Dermis microvascular lymphatic vessel endothelial cell (primary cell): ENCODE measurements at regions not wholly inside any gene's neighbourhood (a gene's known extent, or its start where the extent isn't known, plus 50 kb on each side); places are given as distances from the start of the nearest gene placed in this dataset.

Experiments used
- DNase-seq, 2 donors: peaks; one replicate each; pipeline versions ENCODE4 v3.0.0 to v3.0.0-alpha.2; 2010; ENCODE audit warnings: low read depth in 2 of 2

DNA sequence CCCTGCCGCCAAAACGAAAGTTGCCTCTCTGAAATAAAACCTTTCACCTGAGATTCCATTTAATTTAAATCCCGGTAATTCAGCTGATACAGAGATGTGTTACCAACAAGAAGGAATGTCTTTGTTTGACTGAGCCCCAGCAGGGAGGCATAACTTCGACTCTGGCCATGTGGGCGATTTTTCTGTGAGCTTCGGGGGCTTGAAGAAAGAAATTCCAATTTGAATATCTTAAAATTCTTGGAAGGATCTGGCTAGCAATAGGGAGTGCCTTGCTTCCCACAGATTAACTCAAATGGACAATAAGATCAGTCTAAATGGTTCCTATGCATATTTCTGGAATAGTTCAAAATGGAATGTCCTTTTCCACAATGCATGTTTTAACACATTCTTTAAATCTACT, 252.5 kb upstream of the TMPO start:
- DNase-seq: no peak

DNA sequence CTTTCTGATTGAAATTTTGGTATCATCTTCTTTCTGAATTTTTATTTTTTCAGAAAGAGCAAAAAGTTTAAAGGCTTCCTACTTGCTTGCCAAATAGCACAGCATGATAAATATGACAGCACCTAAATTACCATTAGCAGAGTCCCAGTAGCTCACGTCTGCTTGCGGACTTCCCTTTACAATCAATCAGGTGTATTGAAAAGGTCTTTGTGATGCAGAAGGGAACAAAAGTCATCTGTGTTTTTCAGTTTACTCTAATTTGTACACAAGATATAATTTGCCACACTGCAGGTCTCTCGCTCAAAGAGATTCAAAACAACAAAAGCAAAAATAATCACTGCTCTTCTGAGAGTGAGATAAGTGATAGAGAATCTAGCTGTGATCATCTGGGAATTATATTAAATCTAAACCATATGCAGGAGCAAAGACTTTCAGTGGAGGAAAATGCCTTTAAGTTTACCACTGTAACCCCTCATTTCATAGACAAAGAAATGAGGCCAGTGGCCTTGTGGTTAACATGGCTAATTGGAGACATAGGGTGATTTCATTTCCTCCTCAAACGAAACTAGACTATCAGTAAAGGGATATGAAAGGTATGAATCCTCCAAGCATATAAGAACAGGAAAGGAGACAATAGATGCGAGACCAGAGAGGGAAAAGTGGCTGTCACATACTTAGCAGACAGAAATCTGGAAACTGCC, 240.8 kb upstream of the TMPO start:
- DNase-seq: no peak

DNA sequence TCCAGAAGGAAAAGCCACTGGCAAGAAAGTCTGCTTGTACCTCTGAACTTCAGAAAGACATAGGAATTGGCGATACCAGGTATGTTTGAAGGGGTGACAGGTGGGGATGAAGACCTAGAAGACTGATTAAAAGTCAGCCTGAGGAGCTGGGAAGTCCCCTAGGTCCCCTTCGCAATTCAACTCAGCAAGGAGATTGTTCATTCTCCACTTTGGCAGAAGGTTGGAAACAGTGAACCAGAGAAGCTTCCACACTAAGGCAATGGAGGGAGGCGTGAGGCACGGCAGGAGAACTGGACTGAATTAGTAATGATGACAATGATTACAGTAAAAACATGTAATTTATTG, 240.3 kb upstream of the TMPO start:
- no peak for DNase-seq

DNA sequence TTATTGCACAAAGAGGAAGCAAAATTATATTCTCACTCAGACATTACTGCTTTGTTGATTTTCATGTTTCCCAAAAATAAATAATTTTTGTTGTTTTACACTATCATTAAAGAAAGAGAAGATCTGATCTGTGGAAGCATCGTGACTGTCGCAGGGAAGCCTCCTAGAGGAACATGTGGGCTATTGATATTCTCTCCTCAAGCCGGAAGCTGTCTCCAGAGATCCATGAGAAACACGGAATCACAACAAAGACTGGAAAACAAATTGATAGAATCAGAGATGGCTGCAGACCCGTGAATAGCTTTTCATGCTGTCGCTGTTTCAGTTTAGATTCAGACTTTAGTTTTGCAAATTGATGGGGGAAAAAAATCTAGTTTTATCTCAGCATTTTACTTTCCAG, 235.2 kb upstream of the TMPO start:
- DNase-seq: no peak

DNA sequence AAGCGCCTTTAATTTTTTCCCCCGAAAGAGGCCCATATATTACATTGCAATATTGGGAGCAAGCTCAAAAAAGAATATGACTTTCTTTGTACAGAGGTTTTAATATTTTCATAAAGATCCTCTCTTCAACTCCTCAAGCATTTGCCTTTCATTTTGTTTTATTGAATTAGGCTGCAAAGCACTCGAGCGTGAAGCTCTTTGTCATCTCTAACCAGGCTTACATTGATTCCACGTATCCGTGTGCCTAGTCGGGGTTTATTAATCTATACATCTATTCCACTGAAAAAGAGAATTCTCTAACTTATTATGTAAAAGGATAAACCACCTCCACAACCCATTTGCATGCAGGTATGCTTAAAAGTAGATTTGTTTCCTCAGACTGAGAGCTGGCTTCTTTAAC, 234.8 kb upstream of the TMPO start:
- DNase-seq: no peak

DNA sequence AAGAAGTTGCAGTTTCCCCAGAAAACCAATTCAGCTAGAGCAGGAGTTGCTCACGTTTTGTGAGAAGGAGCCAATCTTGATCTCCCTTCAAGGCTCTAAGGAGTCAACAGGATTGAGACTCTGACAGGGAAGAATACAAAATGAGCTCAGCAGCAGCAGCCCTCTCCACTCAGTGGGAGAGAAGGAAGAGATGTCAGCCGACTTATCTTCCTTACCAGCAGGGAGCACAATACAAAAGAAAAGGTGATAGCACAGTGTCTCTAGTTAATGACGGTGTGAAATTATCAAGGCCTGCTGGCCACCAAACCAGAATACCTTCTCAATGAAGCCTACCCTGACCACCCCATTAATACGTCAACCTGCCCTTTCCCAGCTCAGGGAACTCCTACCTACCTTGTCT, 223.6 kb upstream of the TMPO start:
- no peak for DNase-seq

DNA sequence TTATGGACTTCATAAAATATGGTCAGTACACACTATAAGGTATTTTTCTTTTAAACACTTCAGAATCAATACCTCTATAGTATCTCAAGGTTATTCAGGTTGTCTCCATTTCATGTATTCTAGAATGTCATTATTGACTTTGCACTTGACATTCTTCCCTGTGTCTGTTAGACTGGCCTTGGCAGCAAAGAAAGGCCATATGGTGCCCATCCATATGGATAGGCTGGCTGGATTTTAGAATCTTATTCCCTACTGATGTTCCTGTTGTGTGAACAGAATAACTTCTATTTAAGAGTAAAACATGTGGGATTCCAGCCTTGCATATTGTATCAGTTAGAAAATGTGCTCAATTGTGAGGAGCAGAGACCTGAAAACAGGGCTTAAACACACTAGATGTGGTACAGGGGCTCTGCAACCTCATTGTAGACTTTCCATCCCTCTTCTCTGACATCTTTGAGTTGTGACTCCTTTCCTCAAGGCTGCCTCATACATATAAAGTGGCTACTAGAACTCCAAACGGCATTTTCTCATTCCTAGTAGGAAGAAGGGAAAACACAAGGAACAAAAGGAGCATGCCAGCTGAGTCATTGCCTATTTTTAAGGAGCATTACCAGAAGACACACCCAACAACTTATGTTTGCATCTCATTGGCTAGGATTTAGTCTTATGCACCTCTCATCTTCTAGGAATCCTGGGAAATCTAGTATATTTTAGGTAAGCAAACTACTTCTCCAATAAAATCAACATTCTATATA, 221.2 kb upstream of the TMPO start:
- no peak for DNase-seq

DNA sequence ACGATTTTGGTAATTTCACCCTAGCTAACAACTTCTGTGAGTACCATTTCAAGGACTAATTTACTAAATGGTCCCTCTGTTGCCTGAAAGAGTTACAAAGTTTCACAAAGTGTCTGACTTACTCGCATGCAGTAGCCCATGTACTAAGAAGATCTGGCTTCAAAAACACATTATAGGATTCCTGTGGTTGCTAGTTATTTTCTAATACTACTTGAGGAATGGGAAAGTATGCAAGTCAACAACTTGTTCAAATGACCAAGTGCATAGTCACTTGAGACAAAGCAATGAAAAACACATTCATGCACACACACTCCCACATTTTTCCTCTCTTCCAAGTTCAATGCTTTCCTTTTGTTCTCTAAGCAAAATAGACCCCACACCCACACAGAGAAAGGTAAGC, 219.7 kb upstream of the TMPO start:
- no peak for DNase-seq

DNA sequence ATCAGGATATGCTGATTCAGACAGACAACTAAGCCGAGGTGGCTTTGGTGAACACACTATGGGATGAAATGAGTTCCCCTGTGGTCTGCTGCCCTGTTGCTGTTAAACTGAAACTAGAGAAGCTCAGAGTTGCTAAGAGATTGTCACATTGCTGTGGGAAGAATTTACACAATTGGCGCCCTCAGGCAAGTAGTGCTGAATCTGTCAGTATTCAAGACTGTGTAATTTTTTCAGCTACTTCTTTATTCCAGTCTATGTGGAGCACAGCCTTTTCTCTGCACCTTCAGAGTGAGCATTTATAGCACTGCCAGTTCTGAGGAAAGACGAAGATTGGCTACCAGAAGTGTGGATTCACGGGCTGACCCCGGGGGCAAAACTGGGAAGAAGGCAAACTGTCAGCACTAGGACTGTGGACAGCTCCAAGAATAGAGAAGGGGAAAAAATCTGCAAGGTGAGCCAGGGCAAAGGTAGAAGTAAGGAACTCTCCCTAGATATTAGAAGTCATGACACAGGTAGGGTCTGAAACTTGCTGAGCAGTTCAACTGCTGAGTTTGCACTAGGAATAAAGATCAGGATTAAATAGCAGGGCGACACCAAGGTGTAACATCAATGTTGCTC, 218.8 kb upstream of the TMPO start:
- DNase-seq: no peak

DNA sequence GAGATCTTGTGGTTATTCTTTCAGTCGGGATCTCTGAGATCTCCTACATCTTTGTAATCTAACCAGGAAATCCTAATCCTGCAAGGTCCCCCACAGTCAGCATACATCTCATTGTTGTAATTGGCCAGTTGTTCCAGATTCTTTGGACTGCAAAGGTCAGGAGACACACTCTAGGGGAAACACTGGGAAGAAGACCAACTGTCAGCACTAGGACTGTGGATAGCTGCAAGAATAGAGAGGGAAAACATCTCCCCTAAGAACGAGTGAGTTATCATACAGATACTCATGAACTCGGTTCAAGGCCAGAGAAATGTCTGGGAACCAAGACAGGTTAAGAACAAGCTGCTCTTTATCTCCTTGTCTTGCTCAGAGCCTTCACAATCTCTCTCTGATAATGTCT, 217.9 kb upstream of the TMPO start:
- no peak for DNase-seq

DNA sequence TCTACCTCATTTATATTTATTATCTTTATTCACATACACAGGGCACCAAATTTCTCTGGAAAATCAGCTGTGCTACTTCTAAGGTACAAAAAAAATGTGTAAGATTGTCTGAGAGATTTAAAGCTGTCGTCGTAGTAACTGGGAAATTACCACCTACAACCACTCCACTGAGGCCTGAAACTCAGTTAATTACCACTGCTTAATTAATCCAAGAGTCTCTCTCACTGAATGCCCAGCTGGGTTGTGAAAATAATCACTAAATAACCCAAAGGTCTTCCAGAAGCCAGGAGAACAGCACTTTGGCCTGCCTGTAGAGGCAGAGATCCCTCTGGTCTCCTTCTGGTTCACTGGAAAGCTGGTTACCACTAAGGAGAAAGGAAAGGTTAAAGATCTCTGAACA, 207.2 kb upstream of the TMPO start:
- no peak for DNase-seq

DNA sequence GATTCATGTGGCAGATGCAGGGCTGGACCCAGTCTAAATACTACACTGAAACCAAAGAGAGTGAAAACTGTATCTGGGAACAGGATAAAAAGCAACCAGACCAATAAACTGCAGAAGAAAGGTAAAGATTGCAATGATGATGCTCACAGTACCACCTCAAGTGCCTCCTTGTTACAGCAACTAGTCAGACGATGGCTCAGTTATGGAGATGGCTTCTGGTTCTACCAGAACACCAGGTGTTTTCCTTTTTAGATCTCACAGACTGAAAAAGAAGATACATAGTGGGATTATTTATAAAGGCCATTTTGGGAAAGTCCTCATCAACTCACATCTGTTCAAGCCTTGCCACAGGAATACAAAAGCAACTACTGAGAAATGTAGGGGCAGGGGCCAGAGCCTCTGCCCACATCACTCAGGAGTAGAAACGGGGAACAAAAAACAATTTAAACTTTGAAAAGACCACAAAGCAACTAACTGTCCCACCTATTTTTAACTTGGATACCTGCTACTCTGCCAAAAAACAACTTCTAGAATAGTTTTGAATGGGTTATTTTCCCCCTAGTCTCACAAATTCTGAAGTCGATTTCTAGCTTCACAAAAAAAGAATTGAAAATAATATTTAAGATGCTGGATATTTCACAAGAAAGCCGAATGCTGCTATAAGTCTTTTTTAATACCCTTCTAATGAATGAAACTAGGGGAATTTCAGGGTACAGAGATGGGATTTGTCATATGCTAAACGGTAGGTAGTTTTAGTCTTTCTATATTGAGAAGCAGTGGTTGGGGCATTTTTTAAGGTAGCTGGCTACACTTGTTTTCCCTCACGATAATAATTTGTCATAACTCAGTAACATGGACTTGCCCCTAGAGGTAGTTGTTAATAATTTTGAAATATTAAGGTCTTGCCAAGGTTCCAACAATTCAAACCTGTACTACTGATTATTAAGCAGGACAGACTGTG, 197.2 kb upstream of the TMPO start:
- DNase-seq: no peak

DNA sequence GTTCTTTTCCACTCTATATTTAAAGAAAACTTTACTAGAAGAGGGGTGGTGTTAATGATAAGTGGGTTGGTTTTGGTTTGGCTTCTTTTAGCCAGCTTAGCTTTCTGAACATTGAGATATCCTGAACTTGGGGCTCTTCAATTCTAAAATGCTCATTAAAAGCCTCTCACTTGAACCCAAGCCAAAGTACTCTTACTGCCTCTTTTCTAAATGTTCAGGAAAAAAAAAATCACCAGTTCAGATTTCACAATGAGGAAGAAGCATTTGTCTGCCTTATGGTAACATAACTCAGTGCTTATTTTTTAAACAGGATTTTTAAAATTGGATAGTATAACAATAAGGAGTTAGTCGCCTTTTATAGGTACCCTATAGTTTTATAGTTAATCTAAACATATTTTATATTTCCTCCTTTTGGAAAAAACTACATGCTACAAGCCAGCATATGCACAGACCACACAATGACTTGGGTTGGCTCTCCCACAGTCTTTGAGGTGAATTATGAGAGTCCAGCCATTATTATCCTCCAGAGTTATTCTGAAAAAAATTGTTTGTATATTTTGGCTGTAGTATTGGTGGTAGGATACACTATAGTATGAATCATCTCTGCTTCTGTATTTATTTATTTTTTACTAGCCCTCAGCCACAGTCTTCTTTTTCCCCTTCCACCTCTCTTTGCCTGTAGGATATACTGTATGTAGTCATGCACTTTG, 195.5 kb upstream of the TMPO start:
- DNase-seq: no peak

DNA sequence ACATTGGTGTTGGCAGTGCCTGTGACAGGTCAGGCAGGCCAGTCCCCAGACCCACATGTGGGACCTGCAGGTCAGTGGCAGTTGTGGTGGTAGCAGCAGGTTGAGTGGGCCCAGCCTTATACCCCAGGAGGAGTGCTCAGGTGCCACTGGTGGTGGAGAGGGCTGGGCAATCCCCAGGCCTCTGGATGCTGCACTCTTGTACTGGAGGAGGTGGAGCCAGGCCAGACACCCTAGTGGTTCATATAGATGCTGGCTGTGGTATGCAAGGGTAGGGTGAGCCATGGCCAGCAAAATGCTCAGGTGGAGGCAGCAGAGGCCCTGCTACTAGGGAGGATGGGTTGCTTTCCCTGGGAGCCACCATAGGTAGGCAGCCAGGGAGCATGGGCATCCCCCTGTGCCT, 190.4 kb upstream of the TMPO start:
- DNase-seq: no peak

DNA sequence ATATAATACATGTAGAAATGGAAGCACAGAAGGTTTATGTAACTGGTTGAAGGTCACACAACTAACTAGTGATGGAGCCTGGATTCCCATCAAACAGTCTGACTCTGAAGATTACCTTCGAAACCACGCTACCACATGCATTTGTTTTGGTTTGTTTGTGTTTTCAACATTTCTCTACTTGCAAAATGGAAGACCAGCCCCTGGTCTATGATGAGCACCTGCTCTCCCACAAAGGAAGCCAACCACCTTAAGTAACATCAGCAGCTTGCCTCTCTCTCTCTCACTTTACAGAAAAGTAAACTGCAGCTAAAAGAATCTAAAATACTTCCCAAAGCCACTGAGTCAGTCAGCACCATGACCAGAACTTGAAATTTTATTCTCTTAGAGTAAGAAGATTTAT, 186.9 kb upstream of the TMPO start:
- no peak for DNase-seq

DNA sequence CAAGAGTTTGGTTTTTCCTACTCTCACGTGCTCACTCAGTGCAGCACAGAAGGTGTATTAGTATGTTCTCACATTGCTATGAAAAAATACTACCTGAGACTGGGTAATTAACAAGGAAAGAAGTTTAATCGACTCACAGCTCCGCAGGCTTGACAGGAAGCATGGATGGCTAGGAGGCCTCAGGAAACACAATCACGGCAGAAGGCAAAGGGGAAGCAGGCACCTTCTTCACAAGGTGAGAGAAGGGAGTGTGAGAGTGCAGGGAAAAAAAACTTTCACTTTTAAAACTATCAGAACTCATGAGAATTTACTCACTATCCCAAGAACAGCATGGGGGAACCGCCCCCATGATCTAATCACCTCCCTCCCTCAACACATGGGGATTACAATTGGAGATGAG, 185.8 kb upstream of the TMPO start:
- no peak for DNase-seq

DNA sequence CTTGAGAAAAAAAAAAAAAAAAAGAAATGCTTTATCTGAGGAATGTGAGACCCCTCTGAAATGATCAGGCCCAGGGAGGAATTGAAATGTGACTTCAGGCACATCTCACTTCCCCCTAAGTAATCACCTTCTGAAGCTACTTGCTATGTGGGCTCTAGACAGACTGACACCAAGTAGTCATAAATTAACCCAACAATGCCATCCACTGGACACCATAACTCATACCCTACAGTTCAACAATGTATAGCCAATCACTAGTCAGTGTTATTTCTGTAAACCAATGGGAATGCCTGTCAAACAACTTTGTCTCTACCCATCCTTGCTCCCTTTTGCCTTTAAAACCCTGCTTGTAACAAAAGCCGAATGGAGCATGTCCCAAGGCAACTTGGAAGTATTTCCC, 182.7 kb upstream of the TMPO start:
- no peak for DNase-seq

DNA sequence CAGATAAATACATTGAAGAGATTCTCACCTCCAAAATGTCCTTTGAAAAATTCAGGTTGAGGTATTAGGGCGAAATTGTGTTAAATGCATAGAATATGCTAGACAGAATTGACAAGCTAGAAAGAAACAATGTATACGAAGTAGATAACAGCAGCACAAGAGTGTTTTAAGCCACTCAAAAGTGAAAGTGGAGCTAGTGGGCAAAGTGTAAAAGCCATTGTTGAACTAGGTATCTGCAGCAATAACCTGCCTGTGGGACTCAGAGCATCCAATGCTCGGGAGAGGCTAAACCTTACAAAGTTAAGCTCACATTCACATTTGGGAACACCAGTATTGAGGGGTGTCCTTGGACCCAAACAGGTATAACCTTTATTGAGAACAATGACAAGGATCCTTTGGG, 180.6 kb upstream of the TMPO start:
- no peak for DNase-seq

DNA sequence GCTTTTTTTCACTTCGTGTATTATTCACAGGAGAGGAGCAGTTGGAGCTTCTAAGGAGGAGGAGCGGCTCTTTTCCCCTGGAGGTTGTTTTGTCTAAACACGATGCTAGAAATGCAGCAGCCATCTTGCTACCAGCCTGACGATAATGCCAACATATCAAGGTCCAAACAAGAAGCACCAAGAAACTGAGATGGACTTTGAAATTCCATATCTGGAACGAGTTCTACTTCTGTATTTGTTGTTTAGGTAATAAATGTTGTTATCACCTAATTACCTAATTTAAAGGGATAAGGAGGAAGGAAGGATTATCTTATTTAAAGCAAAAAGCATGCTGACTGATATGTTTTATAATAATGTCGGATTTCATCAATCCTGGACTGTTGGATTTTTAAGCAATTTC, 174.4 kb upstream of the TMPO start:
- DNase-seq: no peak

DNA sequence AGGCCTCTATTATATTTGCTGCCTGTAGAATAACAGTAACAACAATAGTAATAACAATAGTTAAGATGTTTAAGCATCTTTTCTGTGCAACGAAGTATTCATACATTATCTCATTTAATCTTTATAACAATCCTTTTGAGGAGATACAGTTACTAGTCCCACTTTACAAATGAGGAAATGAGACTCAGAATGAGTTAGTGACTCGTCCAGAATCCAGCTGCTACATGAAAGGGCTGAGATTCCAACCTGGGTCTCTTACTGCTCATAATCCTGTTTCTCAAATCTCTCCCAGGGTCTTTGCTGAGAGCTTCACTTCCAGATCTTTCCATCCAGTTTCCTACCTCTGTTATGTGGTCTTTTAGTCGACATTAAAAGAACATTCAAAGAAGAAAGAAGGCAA, 173.7 kb upstream of the TMPO start:
- no peak for DNase-seq

DNA sequence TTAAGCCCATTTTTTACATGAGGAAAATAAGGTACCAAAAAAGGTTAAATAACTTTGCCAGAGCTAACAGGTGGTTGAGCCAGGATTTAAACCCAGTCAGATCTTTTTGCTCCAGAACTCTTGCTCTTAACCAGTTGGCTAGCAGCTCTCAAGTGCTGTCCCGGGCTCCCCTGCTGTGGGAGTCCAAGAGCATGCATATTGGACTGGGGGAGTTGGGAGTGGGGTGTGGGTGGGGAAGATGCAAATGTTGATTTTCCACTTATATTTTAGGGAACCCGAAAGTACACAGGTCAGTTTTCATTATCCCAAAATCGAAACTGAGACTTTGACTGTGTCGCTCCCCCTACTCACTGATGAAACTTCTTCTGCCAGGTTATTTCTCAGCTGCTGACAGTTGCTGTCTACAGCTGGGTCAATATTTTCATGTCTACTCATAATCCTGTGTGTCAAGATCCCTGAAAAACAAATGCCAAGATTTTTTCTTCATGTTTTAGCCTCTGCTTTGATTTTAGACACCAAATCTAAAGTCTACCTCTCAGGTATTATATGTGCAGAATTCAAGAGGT, 172.3 kb upstream of the TMPO start:
- DNase-seq: no peak
